ENCODE measurements at regions not wholly inside any gene's neighbourhood (a gene's known extent, or its start where the extent isn't known, plus 50 kb on each side); places are given as distances from the start of the nearest gene placed in this dataset.

DNA sequence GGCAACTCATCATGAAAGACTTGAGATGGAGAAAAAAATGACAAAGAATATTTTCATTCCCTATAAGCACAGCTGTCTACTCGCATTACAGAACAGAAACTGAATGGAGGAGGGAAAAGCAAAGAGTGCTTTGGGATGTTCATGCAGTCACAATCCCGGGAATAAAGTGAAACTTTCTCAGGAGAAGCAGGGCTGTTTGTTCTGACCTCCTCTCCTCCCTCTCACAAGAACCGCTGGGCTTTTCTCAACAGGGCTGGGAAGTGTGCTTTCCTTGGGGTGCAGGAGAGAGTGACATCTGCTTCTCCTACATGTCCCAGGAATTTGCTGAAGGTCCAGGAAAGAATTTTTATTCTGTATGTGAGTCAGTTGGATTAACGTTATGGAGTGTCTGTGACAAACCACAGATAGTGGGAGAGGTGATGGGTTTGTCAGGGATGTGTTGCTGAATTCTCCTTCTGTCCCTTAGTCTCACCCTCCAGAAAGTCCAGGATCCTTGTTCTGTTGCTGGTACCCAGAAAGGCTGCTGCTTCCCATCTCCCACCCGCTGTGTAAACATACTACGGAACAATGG, 125.6 kb downstream of the HRH4 start:
- TF ChIP-seq, protein P1, sequence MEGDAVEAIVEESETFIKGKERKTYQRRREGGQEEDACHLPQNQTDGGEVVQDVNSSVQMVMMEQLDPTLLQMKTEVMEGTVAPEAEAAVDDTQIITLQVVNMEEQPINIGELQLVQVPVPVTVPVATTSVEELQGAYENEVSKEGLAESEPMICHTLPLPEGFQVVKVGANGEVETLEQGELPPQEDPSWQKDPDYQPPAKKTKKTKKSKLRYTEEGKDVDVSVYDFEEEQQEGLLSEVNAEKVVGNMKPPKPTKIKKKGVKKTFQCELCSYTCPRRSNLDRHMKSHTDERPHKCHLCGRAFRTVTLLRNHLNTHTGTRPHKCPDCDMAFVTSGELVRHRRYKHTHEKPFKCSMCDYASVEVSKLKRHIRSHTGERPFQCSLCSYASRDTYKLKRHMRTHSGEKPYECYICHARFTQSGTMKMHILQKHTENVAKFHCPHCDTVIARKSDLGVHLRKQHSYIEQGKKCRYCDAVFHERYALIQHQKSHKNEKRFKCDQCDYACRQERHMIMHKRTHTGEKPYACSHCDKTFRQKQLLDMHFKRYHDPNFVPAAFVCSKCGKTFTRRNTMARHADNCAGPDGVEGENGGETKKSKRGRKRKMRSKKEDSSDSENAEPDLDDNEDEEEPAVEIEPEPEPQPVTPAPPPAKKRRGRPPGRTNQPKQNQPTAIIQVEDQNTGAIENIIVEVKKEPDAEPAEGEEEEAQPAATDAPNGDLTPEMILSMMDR (IDR thresholded peaks at IDR 0.05): no peak
- no peak for TF ChIP-seq POLR2A (IDR thresholded peaks at IDR 0.05; ENCODE audit: low read depth)
- TF ChIP-seq POLR2AphosphoS5 (IDR thresholded peaks at IDR 0.05): no peak
